GM12874 (cell line): ENCODE measurements at regions not wholly inside any gene's neighbourhood (a gene's known extent, or its start where the extent isn't known, plus 50 kb on each side); places are given as distances from the start of the nearest gene placed in this dataset.

Source experiments
- CTCF ChIP-seq: IDR thresholded peaks from 2 replicates; pipeline ENCODE4 v1.5.1; 2011; ENCODE audit warnings: low read depth, mild to moderate bottlenecking, control low read depth, low read length, moderate library complexity; ENCODE audit not compliant: insufficient read depth

- no peak for TF ChIP-seq CTCF
Measured at GRCh38 chr2:14143435-14143834, 489.1 kb upstream of the LRATD1 start.

DNA sequence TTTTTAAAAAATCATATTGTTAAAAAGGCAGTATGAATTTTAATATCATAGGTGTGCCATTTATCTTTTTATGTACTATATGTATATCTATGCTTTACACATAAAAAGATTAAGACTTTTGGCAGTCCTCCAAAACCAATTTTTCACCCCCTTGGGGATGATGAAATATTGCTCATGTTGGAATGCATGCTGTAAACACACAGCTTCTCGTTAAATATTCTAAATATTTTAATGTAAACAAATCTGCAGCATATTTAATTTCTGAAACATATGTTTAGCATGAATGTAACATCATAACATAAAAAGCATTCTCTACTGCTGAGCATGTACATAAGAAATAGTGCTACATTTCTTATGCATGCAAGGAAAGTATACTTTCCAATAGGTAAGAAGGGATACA, 484.3 kb upstream of the LRATD1 start:
- no peak for TF ChIP-seq CTCF

DNA sequence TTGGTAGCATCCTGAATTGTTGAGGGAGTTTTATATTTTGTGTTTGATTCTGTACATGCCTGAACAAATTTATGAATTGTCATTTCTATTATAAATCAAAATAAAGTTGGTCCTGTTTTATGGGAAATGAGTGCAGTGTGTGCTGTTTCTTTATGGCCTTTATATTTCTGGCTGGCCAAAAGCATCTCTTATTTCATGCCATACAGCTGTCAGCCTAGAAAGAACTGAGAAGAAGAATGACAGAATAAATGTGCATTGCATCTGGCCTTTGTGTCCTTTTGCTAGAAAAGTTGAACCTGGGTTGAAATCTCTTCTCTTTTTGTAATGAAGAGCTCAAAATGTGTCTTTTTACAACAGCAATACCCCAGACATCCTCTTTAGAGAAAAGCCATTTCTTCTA, 474.7 kb upstream of the LRATD1 start:
- TF ChIP-seq CTCF = no peak

DNA sequence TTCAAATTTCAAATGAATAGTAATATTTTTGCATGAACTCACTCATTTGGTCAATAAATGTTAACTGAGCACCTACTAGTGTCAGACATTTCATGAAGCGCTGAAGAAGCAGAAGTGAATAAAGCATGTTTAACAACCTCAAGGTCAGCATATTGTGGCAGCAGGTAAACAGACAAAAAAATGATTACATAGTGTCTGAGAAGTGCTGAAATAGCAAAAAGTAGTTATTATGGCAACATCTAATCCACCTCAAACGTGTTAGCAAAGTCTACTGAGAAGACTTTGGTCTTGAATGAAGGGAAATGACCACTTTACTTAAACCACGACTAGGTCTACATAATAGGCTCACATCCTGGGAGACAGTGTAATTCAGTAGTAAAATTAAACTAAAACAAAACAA, 452.2 kb upstream of the LRATD1 start:
- TF ChIP-seq CTCF = no peak

- TF ChIP-seq CTCF = no peak
Measured at GRCh38 chr2:14182227-14182946, 450.1 kb upstream of the LRATD1 start.

DNA sequence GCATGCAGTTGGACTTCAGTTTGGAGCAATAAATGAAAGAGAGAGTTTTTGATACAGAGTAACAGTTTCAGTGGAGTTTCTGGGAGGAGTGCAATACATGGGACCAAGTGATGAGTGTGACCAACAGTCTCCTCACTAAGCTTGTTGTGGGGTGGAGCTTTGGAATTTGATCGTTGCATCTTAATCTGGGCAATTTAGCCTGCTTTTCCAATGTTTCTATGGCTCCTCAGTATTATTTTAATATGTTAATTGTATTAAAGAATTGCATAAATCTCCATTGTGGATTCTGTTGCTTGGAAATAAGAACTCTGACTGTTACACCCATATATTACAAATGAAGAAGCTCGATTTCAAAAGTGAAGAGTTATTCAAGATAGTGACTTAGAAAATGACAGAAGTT, 446.6 kb upstream of the LRATD1 start:
- TF ChIP-seq CTCF = no peak

DNA sequence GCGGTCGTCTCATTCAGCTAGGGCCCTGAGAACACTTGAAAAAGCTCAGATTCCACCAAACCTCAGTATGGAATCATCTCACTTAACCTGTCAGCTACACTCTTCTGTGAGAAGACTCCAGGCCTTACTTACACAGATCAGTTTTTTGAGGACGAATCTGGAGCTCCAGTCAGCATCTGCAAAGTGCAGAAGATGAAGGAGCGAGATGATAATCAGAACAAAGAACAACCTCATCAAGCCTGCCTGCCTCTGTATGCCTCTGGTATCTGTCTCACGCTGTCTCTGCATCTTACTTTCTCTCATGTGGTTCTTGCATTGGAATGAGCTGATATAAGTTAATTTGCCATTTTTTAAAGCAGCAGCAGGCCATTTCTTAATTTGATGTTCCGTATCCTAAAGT, 444.1 kb upstream of the LRATD1 start:
- no peak for TF ChIP-seq CTCF
